Testis (tissue), 2 donors: ENCODE measurements at regions not wholly inside any gene's neighbourhood (a gene's known extent, or its start where the extent isn't known, plus 50 kb on each side); places are given as distances from the start of the nearest gene placed in this dataset.

ENCODE experiments used
- CTCF ChIP-seq, 3 experiments: fragments of 450-650 bp in 2 of 3; fragments of 200-600 bp in 1 of 3; sonication (generic) in 1 of 3; IDR thresholded peaks; one replicate each; pipeline ENCODE4 v1.5.1; 2016 to 2019; ENCODE audit warnings: antibody characterized with exemption in 3 of 3, mild to moderate bottlenecking in 2 of 3, moderate library complexity in 1 of 3
- POLR2A ChIP-seq: fragments of 450-650 bp; IDR thresholded peaks from one replicate; pipeline ENCODE4 v1.6.1; 2017; ENCODE audit warnings: antibody characterized with exemption, mild to moderate bottlenecking, moderate library complexity

DNA sequence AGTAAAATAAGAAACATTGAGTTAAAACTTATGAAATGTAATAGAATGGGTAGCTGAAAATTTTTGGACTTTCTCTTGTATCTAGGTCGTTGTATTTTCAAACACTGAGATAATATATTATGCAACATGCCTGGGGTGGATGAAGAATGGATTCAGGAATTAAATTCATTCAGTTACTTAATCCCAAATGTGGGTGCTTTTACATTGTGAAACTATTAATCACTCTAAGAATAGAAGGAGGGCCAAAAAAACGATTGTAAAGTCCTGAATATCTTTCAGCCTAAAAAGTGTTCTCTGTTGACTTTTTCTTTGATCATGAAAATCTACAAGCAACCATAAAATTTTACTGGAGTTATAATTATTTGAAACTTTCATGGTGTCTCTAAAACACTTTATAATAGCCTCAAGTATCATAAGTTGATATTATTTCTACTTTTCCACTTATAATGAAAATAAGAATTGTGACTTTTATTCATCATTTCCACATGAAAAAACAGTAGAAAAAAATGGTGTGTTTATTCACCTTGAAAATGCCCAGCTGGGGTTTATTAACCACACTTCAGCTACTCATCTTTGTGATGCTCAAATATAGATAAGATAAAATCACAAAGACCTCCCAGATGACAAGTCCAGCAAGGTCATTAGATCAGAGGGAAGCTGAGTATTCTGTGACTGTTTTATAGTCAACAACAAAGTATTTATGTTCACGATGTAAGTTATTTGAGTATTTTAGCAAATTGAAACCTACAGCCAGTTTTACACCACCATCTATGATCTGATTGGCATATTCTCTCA lies 619.9 kb upstream of the SOX9 start:
- TF ChIP-seq CTCF (IDR thresholded peaks at IDR 0.05) (no peak), POLR2A (no peak)
